GM23338 (cell line): ENCODE measurements at regions not wholly inside any gene's neighbourhood (a gene's known extent, or its start where the extent isn't known, plus 50 kb on each side); places are given as distances from the start of the nearest gene placed in this dataset.

Experiments used
- ATAC-seq: fragments of 200-7000 bp; cut with Tn5 transposase; 3 replicates; pipeline ENCODE4 v1.9.1; 2020
- DNase-seq: peaks from one replicate; pipeline ENCODE4 v3.0.0-alpha.2; 2015; ENCODE audit warnings: low spot score
- H2AFZ ChIP-seq: fragments of 200-600 bp; sonication (generic); 2 replicates; pipeline ENCODE4 v1.8.0; 2016; ENCODE audit warnings: antibody characterized with exemption, mild to moderate bottlenecking, moderate library complexity
- H3F3A ChIP-seq: fragments of 200-600 bp; sonication (generic); replicated peaks from 2 replicates; pipeline ENCODE4 v1.8.0; 2017; ENCODE audit warnings: antibody characterized with exemption, mixed run types, low read depth
- H3K27ac ChIP-seq: fragments of 200-600 bp; sonication (generic); 2 replicates; pipeline ENCODE4 v1.6.1; 2016; ENCODE audit warnings: low read depth
- H3K27me3 ChIP-seq: fragments of 200-600 bp; sonication (generic); 2 replicates; pipeline ENCODE4 v1.8.0; 2016; ENCODE audit warnings: mild to moderate bottlenecking, mixed run types, moderate library complexity; ENCODE audit not compliant: insufficient read depth
- H3K36me3 ChIP-seq: fragments of 200-600 bp; sonication (generic); 2 replicates; pipeline ENCODE4 v1.8.0; 2016; ENCODE audit warnings: mild to moderate bottlenecking; ENCODE audit not compliant: insufficient read depth
- H3K4me1 ChIP-seq: fragments of 200-600 bp; sonication (generic); 2 replicates; pipeline ENCODE4 v1.8.0; 2016; ENCODE audit warnings: mild to moderate bottlenecking, moderate library complexity; ENCODE audit not compliant: insufficient read depth
- H3K4me2 ChIP-seq: fragments of 200-600 bp; sonication (generic); 2 replicates; pipeline ENCODE4 v1.7.1; 2017; ENCODE audit warnings: mixed run types
- H3K4me3 ChIP-seq: fragments of 200-600 bp; sonication (generic); 2 replicates; pipeline ENCODE4 v1.6.1; 2016; ENCODE audit warnings: mixed run types
- H3K79me2 ChIP-seq: fragments of 200-600 bp; sonication (generic); replicated peaks from 2 replicates; pipeline ENCODE4 v1.8.0; 2017; ENCODE audit warnings: mild to moderate bottlenecking; ENCODE audit not compliant: insufficient read depth
- H3K9me2 ChIP-seq: fragments of 200-600 bp; sonication (generic); 2 replicates; pipeline ENCODE4 v1.8.0; 2017; ENCODE audit not compliant: insufficient read depth
- H4K20me1 ChIP-seq: fragments of 200-600 bp; sonication (generic); replicated peaks from 2 replicates; pipeline ENCODE4 v1.8.0; 2017; ENCODE audit warnings: mild to moderate bottlenecking; ENCODE audit not compliant: insufficient read depth
- H3K27ac Mint-ChIP-seq: 2 replicates; pipeline ENCODE4 v1.8.0; 2020; ENCODE audit warnings: inconsistent platforms, mild to moderate bottlenecking, moderate library complexity, mixed read lengths
- H3K27me3 Mint-ChIP-seq: 3 replicates; pipeline ENCODE4 v1.8.0; 2022; ENCODE audit warnings: low read depth, mild to moderate bottlenecking, moderate library complexity, mixed read lengths, inconsistent platforms; ENCODE audit not compliant: insufficient read depth, poor library complexity
- H3K36me3 Mint-ChIP-seq: 3 replicates; pipeline ENCODE4 v1.8.0; 2021; ENCODE audit warnings: low read depth, mild to moderate bottlenecking, inconsistent platforms, moderate library complexity, mixed read lengths
- H3K4me1 Mint-ChIP-seq: 3 replicates; pipeline ENCODE4 v1.8.0; 2020; ENCODE audit warnings: mild to moderate bottlenecking, inconsistent platforms, mixed read lengths
- H3K4me3 Mint-ChIP-seq: 3 replicates; pipeline ENCODE4 v1.8.0; 2021; ENCODE audit warnings: moderate library complexity, mild to moderate bottlenecking, inconsistent platforms, mixed read lengths
- H3K9me3 Mint-ChIP-seq: 3 replicates; pipeline ENCODE4 v1.8.0; 2020; ENCODE audit warnings: moderate library complexity, mild to moderate bottlenecking, inconsistent platforms, mixed read lengths
- CREB1 ChIP-seq: fragments of 250-450 bp; sonication (Bioruptor Pico); IDR thresholded peaks from 2 replicates; pipeline ENCODE4 v1.5.0; 2020; ENCODE audit warnings: low read depth, mild to moderate bottlenecking, moderate library complexity
- EZH2 ChIP-seq: fragments of 200-600 bp; sonication (generic); IDR thresholded peaks from one replicate; pipeline ENCODE4 v1.8.0; 2017; ENCODE audit warnings: antibody characterized with exemption, mild to moderate bottlenecking, low read depth; ENCODE audit not compliant: unreplicated experiment
- EZH2phosphoT487 ChIP-seq: fragments of 200-600 bp; sonication (generic); IDR thresholded peaks from one replicate; pipeline ENCODE4 v1.8.1; 2018; ENCODE audit warnings: antibody characterized with exemption; ENCODE audit not compliant: unreplicated experiment
- JUNB ChIP-seq: IDR thresholded peaks from one replicate; pipeline ENCODE4 v1.6.1; 2016; ENCODE audit warnings: antibody characterized with exemption; ENCODE audit not compliant: unreplicated experiment
- NANOG ChIP-seq: IDR thresholded peaks from 2 replicates; pipeline ENCODE4 v1.6.1; 2016; ENCODE audit warnings: antibody characterized with exemption, borderline replicate concordance
- POLR2AphosphoS5 ChIP-seq: IDR thresholded peaks from 2 replicates; pipeline ENCODE4 v1.6.1; 2016; ENCODE audit warnings: antibody characterized with exemption, low read depth
- STAT1 ChIP-seq: IDR thresholded peaks from one replicate; pipeline ENCODE4 v1.6.1; 2016; ENCODE audit warnings: antibody characterized with exemption; ENCODE audit not compliant: unreplicated experiment
- ZNF114 ChIP-seq: fragments of 250-450 bp; sonication (Bioruptor Pico); IDR thresholded peaks from 2 replicates; pipeline ENCODE4 v1.5.0; 2020; ENCODE audit warnings: mild to moderate bottlenecking, moderate library complexity
- ZNF331 ChIP-seq: fragments of 250-450 bp; sonication (Bioruptor Pico); IDR thresholded peaks from 2 replicates; pipeline ENCODE4 v1.5.0; 2020; ENCODE audit warnings: low read depth, mild to moderate bottlenecking, moderate library complexity
- TF ChIP-seq, protein P1 (sequence below), 2 experiments: fragments of 200-600 bp in 1 of 2; sonication (generic) in 1 of 2; conservative IDR thresholded peaks; 2 replicates each; pipeline versions ENCODE4 v1.5.1 to v1.6.1; 2016 to 2017; ENCODE audit warnings: antibody characterized with exemption in 2 of 2, low read depth in 2 of 2, mild to moderate bottlenecking in 2 of 2, moderate library complexity in 1 of 2
- TF ChIP-seq, protein P2 (sequence below): fragments of 250-450 bp; sonication (Bioruptor Pico); IDR thresholded peaks from 2 replicates; pipeline ENCODE4 v1.5.0; 2020; ENCODE audit warnings: mild to moderate bottlenecking, moderate library complexity
- TF ChIP-seq, protein P3 (sequence below): IDR thresholded peaks from 2 replicates; pipeline ENCODE4 v1.6.1; 2016; ENCODE audit warnings: antibody characterized with exemption
- TF ChIP-seq, protein P4 (sequence below): IDR thresholded peaks from one replicate; pipeline ENCODE4 v1.6.1; 2018; ENCODE audit warnings: antibody characterized with exemption; ENCODE audit not compliant: unreplicated experiment

DNA sequence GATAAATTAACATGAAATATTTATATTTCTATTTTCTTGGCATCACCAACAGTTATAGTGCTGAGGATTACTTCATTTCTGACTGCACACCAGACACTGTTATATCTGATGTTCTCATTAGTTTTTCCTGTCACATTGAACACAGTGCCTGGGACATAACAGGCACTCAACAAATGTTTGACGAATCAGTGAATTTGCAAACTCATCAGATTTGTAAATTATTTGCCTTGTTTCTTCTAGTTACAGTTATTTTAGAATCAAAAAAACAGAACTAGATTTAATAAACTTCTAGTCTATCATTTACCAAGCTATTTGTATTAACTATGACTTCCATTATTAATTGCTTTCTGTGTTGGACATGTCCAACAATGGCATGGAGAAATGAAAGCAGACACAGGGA, 483.3 kb downstream of the KLHL13 start:
- Mint-ChIP-seq H3K4me3 (no peak overlapping the region), H3K27ac (no peak overlapping the region), H3K9me3 (no peaks in the 10 kb centered on the region), H3K4me1 (no peaks in the 10 kb centered on the region), H3K36me3 (no peaks in the 10 kb centered on the region), H3K27me3 (no peaks in the 10 kb centered on the region)
- H3K27me3 ChIP-seq = no peaks in the 10 kb centered on the region
- H4K20me1 ChIP-seq = no peaks in the 10 kb centered on the region
- no peak overlapping the region for H3K4me2 ChIP-seq
- H3K9me2 ChIP-seq = no peaks in the 10 kb centered on the region
- no peak overlapping the region for H3K4me3 ChIP-seq
- DNase-seq (no peak), ATAC-seq (no peak)
- H2AFZ ChIP-seq = no peak overlapping the region
- no peaks in the 10 kb centered on the region for H3K36me3 ChIP-seq
- no peaks in the 10 kb centered on the region for H3K4me1 ChIP-seq
- H3F3A ChIP-seq = no peaks in the 10 kb centered on the region
- TF ChIP-seq EZH2 (no peak), STAT1 (no peak), POLR2AphosphoS5 (no peak), ZNF114 (CRISPR knock-in tag) (no peak), EZH2phosphoT487 (no peak), CREB1 (CRISPR knock-in tag) (no peak), NANOG (no peak), ZNF331 (CRISPR knock-in tag) (no peak), JUNB (no peak)
- TF ChIP-seq, protein P1, sequence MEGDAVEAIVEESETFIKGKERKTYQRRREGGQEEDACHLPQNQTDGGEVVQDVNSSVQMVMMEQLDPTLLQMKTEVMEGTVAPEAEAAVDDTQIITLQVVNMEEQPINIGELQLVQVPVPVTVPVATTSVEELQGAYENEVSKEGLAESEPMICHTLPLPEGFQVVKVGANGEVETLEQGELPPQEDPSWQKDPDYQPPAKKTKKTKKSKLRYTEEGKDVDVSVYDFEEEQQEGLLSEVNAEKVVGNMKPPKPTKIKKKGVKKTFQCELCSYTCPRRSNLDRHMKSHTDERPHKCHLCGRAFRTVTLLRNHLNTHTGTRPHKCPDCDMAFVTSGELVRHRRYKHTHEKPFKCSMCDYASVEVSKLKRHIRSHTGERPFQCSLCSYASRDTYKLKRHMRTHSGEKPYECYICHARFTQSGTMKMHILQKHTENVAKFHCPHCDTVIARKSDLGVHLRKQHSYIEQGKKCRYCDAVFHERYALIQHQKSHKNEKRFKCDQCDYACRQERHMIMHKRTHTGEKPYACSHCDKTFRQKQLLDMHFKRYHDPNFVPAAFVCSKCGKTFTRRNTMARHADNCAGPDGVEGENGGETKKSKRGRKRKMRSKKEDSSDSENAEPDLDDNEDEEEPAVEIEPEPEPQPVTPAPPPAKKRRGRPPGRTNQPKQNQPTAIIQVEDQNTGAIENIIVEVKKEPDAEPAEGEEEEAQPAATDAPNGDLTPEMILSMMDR (conservative IDR thresholded peaks at IDR 0.05; ENCODE audit: low read depth in 2 of 2) = no peak
- TF ChIP-seq, protein P2, sequence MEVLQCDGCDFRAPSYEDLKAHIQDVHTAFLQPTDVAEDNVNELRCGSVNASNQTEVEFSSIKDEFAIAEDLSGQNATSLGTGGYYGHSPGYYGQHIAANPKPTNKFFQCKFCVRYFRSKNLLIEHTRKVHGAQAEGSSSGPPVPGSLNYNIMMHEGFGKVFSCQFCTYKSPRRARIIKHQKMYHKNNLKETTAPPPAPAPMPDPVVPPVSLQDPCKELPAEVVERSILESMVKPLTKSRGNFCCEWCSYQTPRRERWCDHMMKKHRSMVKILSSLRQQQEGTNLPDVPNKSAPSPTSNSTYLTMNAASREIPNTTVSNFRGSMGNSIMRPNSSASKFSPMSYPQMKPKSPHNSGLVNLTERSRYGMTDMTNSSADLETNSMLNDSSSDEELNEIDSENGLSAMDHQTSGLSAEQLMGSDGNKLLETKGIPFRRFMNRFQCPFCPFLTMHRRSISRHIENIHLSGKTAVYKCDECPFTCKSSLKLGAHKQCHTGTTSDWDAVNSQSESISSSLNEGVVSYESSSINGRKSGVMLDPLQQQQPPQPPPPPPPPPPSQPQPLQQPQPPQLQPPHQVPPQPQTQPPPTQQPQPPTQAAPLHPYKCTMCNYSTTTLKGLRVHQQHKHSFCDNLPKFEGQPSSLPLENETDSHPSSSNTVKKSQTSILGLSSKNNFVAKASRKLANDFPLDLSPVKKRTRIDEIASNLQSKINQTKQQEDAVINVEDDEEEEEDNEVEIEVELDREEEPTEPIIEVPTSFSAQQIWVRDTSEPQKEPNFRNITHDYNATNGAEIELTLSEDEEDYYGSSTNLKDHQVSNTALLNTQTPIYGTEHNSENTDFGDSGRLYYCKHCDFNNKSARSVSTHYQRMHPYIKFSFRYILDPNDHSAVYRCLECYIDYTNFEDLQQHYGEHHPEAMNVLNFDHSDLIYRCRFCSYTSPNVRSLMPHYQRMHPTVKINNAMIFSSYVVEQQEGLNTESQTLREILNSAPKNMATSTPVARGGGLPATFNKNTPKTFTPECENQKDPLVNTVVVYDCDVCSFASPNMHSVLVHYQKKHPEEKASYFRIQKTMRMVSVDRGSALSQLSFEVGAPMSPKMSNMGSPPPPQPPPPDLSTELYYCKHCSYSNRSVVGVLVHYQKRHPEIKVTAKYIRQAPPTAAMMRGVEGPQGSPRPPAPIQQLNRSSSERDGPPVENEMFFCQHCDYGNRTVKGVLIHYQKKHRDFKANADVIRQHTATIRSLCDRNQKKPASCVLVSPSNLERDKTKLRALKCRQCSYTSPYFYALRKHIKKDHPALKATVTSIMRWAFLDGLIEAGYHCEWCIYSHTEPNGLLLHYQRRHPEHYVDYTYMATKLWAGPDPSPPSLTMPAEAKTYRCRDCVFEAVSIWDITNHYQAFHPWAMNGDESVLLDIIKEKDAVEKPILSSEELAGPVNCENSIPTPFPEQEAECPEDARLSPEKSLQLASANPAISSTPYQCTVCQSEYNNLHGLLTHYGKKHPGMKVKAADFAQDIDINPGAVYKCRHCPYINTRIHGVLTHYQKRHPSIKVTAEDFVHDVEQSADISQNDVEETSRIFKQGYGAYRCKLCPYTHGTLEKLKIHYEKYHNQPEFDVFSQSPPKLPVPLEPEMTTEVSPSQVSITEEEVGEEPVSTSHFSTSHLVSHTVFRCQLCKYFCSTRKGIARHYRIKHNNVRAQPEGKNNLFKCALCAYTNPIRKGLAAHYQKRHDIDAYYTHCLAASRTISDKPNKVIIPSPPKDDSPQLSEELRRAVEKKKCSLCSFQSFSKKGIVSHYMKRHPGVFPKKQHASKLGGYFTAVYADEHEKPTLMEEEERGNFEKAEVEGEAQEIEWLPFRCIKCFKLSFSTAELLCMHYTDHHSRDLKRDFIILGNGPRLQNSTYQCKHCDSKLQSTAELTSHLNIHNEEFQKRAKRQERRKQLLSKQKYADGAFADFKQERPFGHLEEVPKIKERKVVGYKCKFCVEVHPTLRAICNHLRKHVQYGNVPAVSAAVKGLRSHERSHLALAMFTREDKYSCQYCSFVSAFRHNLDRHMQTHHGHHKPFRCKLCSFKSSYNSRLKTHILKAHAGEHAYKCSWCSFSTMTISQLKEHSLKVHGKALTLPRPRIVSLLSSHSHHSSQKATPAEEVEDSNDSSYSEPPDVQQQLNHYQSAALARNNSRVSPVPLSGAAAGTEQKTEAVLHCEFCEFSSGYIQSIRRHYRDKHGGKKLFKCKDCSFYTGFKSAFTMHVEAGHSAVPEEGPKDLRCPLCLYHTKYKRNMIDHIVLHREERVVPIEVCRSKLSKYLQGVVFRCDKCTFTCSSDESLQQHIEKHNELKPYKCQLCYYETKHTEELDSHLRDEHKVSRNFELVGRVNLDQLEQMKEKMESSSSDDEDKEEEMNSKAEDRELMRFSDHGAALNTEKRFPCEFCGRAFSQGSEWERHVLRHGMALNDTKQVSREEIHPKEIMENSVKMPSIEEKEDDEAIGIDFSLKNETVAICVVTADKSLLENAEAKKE = no peak
- TF ChIP-seq, protein P3, sequence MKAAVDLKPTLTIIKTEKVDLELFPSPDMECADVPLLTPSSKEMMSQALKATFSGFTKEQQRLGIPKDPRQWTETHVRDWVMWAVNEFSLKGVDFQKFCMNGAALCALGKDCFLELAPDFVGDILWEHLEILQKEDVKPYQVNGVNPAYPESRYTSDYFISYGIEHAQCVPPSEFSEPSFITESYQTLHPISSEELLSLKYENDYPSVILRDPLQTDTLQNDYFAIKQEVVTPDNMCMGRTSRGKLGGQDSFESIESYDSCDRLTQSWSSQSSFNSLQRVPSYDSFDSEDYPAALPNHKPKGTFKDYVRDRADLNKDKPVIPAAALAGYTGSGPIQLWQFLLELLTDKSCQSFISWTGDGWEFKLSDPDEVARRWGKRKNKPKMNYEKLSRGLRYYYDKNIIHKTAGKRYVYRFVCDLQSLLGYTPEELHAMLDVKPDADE = no peak
- TF ChIP-seq, protein P4, sequence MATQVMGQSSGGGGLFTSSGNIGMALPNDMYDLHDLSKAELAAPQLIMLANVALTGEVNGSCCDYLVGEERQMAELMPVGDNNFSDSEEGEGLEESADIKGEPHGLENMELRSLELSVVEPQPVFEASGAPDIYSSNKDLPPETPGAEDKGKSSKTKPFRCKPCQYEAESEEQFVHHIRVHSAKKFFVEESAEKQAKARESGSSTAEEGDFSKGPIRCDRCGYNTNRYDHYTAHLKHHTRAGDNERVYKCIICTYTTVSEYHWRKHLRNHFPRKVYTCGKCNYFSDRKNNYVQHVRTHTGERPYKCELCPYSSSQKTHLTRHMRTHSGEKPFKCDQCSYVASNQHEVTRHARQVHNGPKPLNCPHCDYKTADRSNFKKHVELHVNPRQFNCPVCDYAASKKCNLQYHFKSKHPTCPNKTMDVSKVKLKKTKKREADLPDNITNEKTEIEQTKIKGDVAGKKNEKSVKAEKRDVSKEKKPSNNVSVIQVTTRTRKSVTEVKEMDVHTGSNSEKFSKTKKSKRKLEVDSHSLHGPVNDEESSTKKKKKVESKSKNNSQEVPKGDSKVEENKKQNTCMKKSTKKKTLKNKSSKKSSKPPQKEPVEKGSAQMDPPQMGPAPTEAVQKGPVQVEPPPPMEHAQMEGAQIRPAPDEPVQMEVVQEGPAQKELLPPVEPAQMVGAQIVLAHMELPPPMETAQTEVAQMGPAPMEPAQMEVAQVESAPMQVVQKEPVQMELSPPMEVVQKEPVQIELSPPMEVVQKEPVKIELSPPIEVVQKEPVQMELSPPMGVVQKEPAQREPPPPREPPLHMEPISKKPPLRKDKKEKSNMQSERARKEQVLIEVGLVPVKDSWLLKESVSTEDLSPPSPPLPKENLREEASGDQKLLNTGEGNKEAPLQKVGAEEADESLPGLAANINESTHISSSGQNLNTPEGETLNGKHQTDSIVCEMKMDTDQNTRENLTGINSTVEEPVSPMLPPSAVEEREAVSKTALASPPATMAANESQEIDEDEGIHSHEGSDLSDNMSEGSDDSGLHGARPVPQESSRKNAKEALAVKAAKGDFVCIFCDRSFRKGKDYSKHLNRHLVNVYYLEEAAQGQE = no peak
- H3K27ac ChIP-seq = no peak overlapping the region
- H3K79me2 ChIP-seq = no peaks in the 10 kb centered on the region
